Effector CD4-positive, alpha-beta T cell (primary cell): ENCODE measurements at regions not wholly inside any gene's neighbourhood (a gene's known extent, or its start where the extent isn't known, plus 50 kb on each side); places are given as distances from the start of the nearest gene placed in this dataset.
"Not testable (repeated sequence)": the region's sequence is repeated elsewhere in the genome, so short reads cannot be mapped to it uniquely, and the experiment has no call there.

Experiments
- DNase-seq: peaks from one replicate; pipeline ENCODE4 v3.0.0-alpha.2; 2020

GRCh38 chr13:33634546-33634982 lies 183.4 kb upstream of the RFC3 start:
- DNase-seq = no peak

DNA sequence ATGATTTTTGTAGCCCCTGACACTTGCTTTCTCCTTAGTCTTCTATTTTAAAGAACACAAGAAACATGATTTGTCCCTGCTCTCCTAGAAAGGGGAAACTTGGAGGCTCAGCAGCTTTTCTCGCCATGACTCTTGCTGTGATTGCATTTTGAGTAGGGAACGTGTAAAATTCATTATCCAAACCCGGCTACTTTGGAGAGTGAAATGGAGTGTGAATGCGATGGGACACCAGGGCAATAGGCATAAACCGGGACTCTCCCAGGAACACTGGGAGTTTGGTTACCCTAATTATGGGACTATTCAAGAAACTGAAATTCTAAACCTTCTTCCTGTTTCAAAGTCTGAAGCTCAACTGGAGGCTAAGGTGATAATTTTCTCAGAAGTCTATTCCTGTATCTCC lies 181.7 kb upstream of the RFC3 start:
- no peak for DNase-seq

- DNase-seq = no peak
Observed at GRCh38 chr13:33636955-33637670, 180.8 kb upstream of the RFC3 start.

DNA sequence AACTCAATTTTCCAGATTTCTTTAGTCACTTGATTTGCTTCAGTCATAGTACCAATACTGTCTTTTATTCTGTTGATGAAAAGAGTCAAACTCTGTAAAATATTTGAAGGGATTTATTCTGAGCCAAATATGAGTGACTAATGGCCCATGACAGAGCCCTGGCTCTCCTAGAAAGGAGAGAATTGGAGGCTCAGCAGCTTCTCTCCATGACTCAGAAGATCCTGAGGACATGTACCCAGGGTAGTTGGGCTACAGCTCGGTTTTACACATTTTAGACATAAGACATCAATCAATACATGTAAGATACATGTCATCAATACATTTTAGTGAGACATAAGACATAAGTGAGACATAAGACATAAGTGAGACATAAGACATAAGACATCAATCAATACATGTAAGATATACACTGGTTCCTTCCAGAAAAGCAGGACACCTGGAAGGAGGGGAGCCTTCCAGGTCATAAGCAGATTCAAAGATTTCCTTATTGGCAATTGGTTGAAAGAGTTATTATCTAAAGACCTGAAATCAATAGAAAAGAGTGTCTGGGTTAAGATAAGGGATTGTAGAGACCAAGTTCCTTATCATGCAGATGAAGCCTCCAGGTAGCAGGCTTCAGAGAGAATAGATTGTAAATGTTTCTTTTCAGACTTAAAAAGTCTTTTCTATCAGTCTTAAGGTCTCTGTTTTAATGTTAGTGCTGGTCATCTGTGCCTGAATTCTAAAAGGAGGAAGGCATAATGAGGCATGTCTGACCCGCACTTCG lies 179.8 kb upstream of the RFC3 start:
- DNase-seq = no peak

DNA sequence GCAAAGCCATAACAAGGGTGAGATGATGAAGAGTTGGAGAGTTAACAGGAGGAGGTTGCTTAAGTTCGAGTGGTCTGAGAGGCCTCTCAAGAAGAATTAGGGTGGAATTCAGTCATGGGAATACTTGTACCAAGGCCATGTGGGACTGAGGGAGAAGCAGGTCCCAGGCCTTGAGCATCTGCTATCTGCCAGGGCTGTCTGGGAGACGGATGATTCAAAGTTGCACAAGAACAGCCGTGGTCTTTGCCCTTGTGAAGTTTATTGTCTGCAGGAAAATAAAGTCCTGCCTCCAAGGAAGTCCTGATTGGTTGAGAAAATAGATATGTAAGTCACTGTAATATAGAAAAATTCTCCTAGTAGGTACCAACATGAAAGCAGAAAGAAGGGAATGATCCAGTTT lies 178.8 kb upstream of the RFC3 start:
- DNase-seq = no peak

DNA sequence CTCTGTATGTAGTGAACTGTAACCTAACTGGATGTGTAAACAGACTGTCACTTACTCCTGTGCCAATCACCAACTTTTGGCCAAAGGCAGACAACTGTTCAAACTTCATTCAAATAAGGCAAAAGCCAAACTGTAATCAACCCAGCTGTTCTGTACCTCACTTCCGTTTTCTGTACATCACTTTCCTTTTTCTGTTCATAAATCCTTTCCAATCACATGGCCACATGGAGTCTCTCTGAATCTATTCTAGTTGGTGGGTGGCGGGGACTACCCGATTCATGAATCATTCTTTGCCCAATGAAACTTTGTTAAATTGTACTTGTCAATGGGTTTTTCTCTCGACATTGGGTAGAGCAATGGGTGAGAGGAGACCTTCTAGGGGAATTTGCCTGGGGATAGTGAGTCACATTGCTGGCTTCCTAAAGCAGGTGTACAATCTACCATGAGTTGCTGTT lies 178.3 kb upstream of the RFC3 start:
- DNase-seq = no peak

GRCh38 chr13:33640832-33641231 lies 177.1 kb upstream of the RFC3 start:
- no peak for DNase-seq

DNA sequence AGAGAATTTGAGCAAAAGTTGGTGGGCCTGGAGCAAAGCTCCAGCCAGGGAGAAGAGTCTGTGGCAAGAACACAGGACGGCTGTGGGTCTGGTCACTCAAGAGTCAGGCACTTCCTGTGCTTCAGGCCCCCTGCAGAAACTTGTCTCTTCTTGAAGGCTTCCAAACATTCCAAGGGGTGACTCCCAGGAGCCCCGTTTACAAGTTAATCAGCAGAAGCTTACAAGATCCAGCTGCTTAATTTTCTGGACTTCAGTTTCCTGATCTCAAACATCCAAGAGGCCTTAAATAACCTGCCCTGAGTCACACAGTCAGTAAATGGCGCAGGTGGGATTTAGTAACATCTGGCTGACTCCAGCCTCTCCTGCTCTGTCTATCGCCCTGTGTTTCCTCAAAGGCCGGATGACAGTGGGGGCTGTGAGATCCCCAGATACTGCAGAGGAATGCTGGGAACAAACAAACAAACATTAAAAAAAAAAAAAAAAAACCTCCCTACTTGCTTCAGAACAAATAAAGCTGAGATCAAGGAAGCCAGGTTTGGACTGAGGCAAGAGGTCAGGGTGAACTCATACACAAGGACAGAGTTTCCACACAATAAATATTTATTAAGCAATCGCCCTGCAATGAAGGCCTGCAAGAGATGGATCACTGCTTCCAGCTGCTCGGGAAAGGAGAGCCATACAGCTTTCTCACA lies 175.4 kb upstream of the RFC3 start:
- no peak for DNase-seq

DNA sequence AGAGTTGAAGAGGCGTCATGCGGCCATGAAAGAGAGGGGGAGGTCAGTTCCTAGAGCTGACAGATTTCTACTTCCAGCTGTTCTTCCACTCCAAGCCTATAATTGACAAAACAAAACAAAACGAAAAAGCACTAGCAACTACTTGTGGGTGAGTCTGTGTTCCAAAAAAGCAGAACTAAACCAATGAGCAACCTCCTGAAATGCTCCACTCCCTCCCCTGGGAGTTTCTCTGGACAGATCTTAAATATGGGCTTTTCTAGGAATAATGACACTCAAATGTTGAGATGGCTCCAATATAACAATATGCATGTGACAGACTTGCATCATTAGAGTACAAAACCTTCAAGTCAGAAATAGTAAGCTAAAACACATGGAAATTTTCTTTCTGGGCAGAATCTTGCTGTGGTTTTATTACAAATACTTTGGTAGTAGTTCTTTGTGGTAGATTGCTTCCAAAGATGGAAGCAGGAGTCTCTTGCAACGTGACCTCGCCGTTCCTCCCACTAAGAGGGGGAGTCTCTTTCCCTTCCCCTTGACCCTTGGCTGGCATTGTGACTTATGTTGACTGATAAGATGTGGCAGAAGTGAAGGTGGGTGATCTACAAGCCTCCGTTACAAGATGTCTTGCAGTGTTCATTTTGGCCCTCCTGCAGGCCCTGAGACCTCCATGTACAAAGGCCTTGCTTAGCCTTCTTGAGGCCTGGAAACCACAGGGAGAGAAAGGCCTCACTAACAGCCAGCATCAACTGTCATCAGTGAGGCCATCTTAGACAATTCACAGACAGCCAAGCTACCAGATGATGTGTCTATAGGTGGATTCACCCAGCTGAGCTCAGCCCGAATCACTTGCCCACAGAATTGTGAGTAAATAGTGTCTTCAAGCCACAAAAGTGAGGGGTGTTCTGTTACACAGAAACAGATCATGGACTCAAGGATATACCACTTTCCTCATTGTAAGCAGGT lies 173.1 kb upstream of the RFC3 start:
- DNase-seq = no peak

GRCh38 chr13:33645591-33646554 lies 172.1 kb upstream of the RFC3 start:
- DNase-seq = no peak

- no peak for DNase-seq
Observed at GRCh38 chr13:33649212-33649878, 168.6 kb upstream of the RFC3 start.

- no peak for DNase-seq
Observed at GRCh38 chr13:33651766-33652165, 166.2 kb upstream of the RFC3 start.

GRCh38 chr13:33657274-33657673 lies 160.7 kb upstream of the RFC3 start:
- DNase-seq = no peak

DNA sequence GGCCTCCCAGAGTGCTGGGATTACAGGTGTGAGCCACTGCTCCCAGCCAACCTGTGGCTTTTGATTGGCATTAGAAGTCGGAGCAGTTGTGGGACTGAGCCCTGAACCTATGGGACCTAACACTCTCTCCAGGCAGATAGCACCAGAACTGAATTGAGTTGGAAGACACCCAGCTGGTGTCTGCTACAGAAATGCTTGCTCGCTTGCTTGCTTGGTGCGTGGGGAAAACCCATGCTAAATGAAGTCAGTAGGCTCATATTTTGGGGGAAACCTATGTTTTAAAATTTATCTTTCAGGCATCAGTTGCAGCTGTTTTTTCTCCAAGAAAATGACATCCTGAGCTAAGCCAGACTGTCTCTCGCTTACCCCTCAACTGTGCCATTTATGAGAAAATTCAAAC lies 158.5 kb upstream of the RFC3 start:
- DNase-seq = no peak

GRCh38 chr13:33659894-33660293 lies 158.1 kb upstream of the RFC3 start:
- DNase-seq = no peak

GRCh38 chr13:33662392-33662791 lies 155.6 kb upstream of the RFC3 start:
- no peak for DNase-seq

DNA sequence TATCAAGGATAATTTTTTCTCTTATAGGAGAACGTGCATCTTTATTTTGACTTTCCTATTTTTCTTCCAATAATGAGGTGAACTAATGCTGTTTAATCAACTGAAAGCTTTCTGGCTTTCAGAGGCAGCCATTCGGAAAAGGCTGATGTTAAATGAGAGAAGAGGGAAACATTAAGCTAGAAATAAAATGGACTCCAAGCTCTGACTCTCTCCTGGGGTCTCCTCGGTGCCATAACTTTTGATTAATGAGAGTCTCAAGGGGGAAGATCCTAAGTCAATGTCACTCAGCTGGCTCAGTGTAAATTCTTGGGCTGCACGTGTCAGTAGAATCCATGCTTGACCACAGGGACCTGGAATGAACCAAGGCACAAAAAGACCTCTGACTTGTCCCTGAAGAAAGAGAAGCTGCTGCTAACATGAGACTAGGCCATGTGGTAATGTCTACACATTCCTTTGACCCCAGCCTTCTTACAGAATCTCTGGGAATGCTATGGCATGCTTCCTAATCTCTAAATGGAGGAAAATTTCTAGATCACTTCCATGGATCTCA lies 152.2 kb upstream of the RFC3 start:
- DNase-seq = no peak

GRCh38 chr13:33671560-33671959 lies 146.4 kb upstream of the RFC3 start:
- no peak for DNase-seq

GRCh38 chr13:33672022-33672421 lies 145.9 kb upstream of the RFC3 start:
- not testable (repeated sequence) for DNase-seq
